ENCODE measurements at regions not wholly inside any gene's neighbourhood (a gene's known extent, or its start where the extent isn't known, plus 50 kb on each side); places are given as distances from the start of the nearest gene placed in this dataset.

DNA sequence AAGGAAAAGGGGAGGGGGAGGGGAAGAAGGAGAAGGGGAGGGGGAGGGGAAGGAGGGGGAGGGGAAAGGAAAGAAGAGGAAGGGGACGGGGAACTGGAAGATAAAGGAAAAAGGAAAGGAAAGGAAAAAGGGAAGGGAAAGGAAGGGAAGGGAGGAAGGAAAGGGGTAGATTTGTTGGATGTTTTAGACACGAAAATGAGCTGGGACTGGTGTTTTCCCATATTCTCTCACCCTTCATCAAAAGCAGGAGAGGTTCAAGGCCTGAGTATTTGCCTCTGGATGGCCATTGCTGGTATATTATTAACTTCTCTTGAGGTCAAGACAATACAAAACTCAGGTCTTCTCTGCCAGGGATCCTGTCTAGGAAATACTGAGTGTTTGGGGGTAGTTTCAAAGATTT is 652.7 kb downstream of the ANKRD7 start:
- no peaks in the 10 kb centered on the region for H3K27me3 ChIP-seq (ENCODE audit: control insufficient read depth in 3 of 3, insufficient read depth in 3 of 3, low read length in 2 of 3)
- H3K9ac ChIP-seq (ENCODE audit: insufficient read depth in 1 of 2, low read length in 2 of 2): no peak overlapping the region
- no peaks in the 10 kb centered on the region for H3K9me3 ChIP-seq (ENCODE audit: control insufficient read depth in 4 of 4, insufficient read depth in 3 of 4, low read length in 3 of 4)
- no peak for ATAC-seq (ENCODE audit: insufficient read depth, low FRiP score)
- TF ChIP-seq, protein P1, sequence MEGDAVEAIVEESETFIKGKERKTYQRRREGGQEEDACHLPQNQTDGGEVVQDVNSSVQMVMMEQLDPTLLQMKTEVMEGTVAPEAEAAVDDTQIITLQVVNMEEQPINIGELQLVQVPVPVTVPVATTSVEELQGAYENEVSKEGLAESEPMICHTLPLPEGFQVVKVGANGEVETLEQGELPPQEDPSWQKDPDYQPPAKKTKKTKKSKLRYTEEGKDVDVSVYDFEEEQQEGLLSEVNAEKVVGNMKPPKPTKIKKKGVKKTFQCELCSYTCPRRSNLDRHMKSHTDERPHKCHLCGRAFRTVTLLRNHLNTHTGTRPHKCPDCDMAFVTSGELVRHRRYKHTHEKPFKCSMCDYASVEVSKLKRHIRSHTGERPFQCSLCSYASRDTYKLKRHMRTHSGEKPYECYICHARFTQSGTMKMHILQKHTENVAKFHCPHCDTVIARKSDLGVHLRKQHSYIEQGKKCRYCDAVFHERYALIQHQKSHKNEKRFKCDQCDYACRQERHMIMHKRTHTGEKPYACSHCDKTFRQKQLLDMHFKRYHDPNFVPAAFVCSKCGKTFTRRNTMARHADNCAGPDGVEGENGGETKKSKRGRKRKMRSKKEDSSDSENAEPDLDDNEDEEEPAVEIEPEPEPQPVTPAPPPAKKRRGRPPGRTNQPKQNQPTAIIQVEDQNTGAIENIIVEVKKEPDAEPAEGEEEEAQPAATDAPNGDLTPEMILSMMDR (IDR thresholded peaks at IDR 0.05; ENCODE audit: control extremely low read depth, extremely low read depth): no peak
- no peak for DNase-seq
- H3K4me1 ChIP-seq (ENCODE audit: control insufficient read depth in 5 of 5, insufficient read depth in 5 of 5, low read length in 5 of 5): no peaks in the 10 kb centered on the region
- H3K36me3 ChIP-seq (ENCODE audit: control insufficient read depth in 4 of 4, insufficient read depth in 4 of 4, low read length in 4 of 4): no peaks in the 10 kb centered on the region
- WGBS, 2 donors: 55 to 67% methylated on average over 2 of the region's 2 CpGs
- H3K27ac ChIP-seq (ENCODE audit: low read depth in 1 of 2, low read length in 1 of 2): no peak overlapping the region
- no peak overlapping the region for H3K4me3 ChIP-seq

DNA sequence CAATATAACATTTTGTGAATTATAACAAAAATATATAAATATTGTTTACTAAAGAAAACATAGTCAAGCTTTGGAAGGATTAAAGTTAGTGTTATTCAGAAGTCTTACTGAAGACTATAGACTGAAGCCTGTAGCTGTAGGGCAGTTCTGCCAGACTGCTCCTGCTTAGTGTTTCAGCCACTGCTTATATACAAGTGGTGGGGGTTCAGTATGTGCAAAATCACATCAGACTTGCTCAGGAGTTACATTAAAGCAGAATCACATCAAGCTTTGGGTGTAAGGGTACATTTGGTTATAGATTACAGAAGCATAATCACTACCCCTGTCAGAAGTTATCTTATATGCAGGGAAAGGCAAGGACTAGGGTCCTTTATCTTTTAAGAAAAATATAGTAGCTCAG is 653.8 kb downstream of the ANKRD7 start:
- Histone ChIP-seq H3K4me3 (no peak overlapping the region), H3K4me1 (ENCODE audit: control insufficient read depth in 5 of 5, insufficient read depth in 5 of 5, low read length in 5 of 5) (no peaks in the 10 kb centered on the region), H3K27me3 (ENCODE audit: control insufficient read depth in 3 of 3, insufficient read depth in 3 of 3, low read length in 2 of 3) (no peaks in the 10 kb centered on the region), H3K9me3 (ENCODE audit: control insufficient read depth in 4 of 4, insufficient read depth in 3 of 4, low read length in 3 of 4) (no peaks in the 10 kb centered on the region), H3K27ac (ENCODE audit: low read depth in 1 of 2, low read length in 1 of 2) (no peak overlapping the region), H3K9ac (ENCODE audit: insufficient read depth in 1 of 2, low read length in 2 of 2) (no peak overlapping the region), H3K36me3 (ENCODE audit: control insufficient read depth in 4 of 4, insufficient read depth in 4 of 4, low read length in 4 of 4) (no peaks in the 10 kb centered on the region)
- TF ChIP-seq, protein P1 (IDR thresholded peaks at IDR 0.05; ENCODE audit: control extremely low read depth, extremely low read depth): no peak
- ATAC-seq (ENCODE audit: insufficient read depth, low FRiP score): no peak
- DNase-seq: no peak

DNA sequence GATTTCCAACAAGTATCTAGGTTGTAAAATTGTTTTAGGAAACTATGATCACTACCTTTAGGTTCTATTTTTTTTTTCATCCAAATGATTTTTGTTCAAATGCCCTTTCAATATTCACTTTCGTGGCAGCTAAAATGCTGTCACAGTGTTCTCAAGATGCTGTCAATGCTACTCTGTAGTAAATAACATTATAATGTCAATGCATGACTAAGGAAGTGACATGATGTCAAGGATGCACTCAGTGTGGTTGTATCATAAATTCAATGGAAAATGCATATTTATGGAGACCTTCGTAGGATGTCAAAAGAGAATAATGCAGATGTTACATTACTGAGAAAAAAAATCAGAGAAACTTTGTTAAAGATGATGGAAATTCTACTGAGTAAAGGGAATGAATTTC is 673.8 kb downstream of the ANKRD7 start:
- no peak overlapping the region for H3K9ac ChIP-seq (ENCODE audit: insufficient read depth in 1 of 2, low read length in 2 of 2)
- H3K4me3 ChIP-seq: no peak overlapping the region
- TF ChIP-seq, protein P1 (IDR thresholded peaks at IDR 0.05; ENCODE audit: control extremely low read depth, extremely low read depth): no peak
- no peak overlapping the region for H3K27ac ChIP-seq (ENCODE audit: low read depth in 1 of 2, low read length in 1 of 2)
- H3K27me3 ChIP-seq (ENCODE audit: control insufficient read depth in 3 of 3, insufficient read depth in 3 of 3, low read length in 2 of 3): no peaks in the 10 kb centered on the region
- 83 to 85% methylated on average over 2 of the region's 2 CpGs for WGBS, 2 donors
- ATAC-seq (ENCODE audit: insufficient read depth, low FRiP score) (no peak), DNase-seq (no peak)
- no peaks in the 10 kb centered on the region for H3K4me1 ChIP-seq (ENCODE audit: control insufficient read depth in 5 of 5, insufficient read depth in 5 of 5, low read length in 5 of 5)
- H3K36me3 ChIP-seq (ENCODE audit: control insufficient read depth in 4 of 4, insufficient read depth in 4 of 4, low read length in 4 of 4): no peaks in the 10 kb centered on the region
- H3K9me3 ChIP-seq (ENCODE audit: control insufficient read depth in 4 of 4, insufficient read depth in 3 of 4, low read length in 3 of 4): peaks cover 0 to 4% (median 0%) of the 10 kb centered on the region in 4 donors

DNA sequence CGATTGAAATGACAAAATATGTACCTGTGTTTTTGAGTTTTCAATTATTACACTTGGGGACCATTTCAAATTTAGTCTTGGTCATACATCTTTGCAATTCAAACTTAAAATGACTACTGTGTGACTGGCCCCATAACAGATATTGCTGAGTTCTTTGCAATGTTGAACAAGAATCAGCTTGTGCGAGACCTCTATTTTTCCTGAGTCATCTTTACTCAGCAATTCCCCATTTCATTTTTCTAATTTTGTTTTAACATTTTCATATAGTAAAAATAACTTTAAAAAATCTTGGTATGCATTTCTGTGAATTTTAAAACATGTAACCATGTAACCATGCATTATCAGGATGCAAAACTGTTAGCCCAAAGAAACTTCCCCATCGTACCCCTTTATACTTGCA is 678.1 kb downstream of the ANKRD7 start:
- no peak for ATAC-seq (ENCODE audit: insufficient read depth, low FRiP score)
- H3K4me3 ChIP-seq: no peak overlapping the region
- 86 to 93% methylated on average over 3 of the region's 3 CpGs for whole genome bisulfite sequencing, 2 donors
- H3K9me3 ChIP-seq (ENCODE audit: control insufficient read depth in 4 of 4, insufficient read depth in 3 of 4, low read length in 3 of 4): no peaks in the 10 kb centered on the region
- no peaks in the 10 kb centered on the region for H3K4me1 ChIP-seq (ENCODE audit: control insufficient read depth in 5 of 5, insufficient read depth in 5 of 5, low read length in 5 of 5)
- H3K36me3 ChIP-seq (ENCODE audit: control insufficient read depth in 4 of 4, insufficient read depth in 4 of 4, low read length in 4 of 4): no peaks in the 10 kb centered on the region
- no peaks in the 10 kb centered on the region for H3K27me3 ChIP-seq (ENCODE audit: control insufficient read depth in 3 of 3, insufficient read depth in 3 of 3, low read length in 2 of 3)
- H3K9ac ChIP-seq (ENCODE audit: insufficient read depth in 1 of 2, low read length in 2 of 2): no peak overlapping the region
- H3K27ac ChIP-seq (ENCODE audit: low read depth in 1 of 2, low read length in 1 of 2): no peak overlapping the region
- TF ChIP-seq, protein P1 (IDR thresholded peaks at IDR 0.05; ENCODE audit: control extremely low read depth, extremely low read depth): no peak
- no peak for DNase-seq
